ENCODE measurements at regions not wholly inside any gene's neighbourhood (a gene's known extent, or its start where the extent isn't known, plus 50 kb on each side); places are given as distances from the start of the nearest gene placed in this dataset.
"Not testable (repeated sequence)": the region's sequence is repeated elsewhere in the genome, so short reads cannot be mapped to it uniquely, and the experiment has no call there.

- DNase-seq (ENCODE audit: insufficient read length, low spot score) (no peak), FAIRE-seq (no peak)
Observed at GRCh38 chr20:47988676-47989075, 203.4 kb upstream of the SULF2 start.

- FAIRE-seq = no peak
- DNase-seq (ENCODE audit: insufficient read length, low spot score) = peak; percentile 72
Observed at GRCh38 chr20:47985092-47985850, 200.0 kb upstream of the SULF2 start.

GRCh38 chr20:47984437-47984836 lies 199.2 kb upstream of the SULF2 start:
- FAIRE-seq = no peak
- no peak for DNase-seq (ENCODE audit: insufficient read length, low spot score)

- DNase-seq (ENCODE audit: insufficient read length, low spot score) = not testable (repeated sequence)
- peak; percentile 98 for FAIRE-seq
Observed at GRCh38 chr20:47983642-47984041, 198.4 kb upstream of the SULF2 start.

- no peak for DNase-seq (ENCODE audit: insufficient read length, low spot score)
Observed at GRCh38 chr20:47982574-47983360, 197.5 kb upstream of the SULF2 start.

GRCh38 chr20:47981222-47981621 lies 195.9 kb upstream of the SULF2 start:
- FAIRE-seq (no peak), DNase-seq (ENCODE audit: insufficient read length, low spot score) (no peak)

More at GRCh38 chr20:47982574-47983360, 197.5 kb upstream of the SULF2 start:
- no peak for FAIRE-seq

- FAIRE-seq (peak; percentile 86), DNase-seq (ENCODE audit: insufficient read length, low spot score) (no peak)
Observed at GRCh38 chr20:47980336-47981177, 195.3 kb upstream of the SULF2 start.

GRCh38 chr20:47979361-47980095 lies 194.2 kb upstream of the SULF2 start:
- DNase-seq (ENCODE audit: insufficient read length, low spot score); FAIRE-seq: not testable (repeated sequence)

GRCh38 chr20:47978428-47979120 lies 193.3 kb upstream of the SULF2 start:
- FAIRE-seq = peak; percentile 94

GRCh38 chr20:47977789-47978252 lies 192.5 kb upstream of the SULF2 start:
- peak; percentile 83 for FAIRE-seq

More at GRCh38 chr20:47978428-47979120, 193.3 kb upstream of the SULF2 start:
- DNase-seq (ENCODE audit: insufficient read length, low spot score) = not testable (repeated sequence)

GRCh38 chr20:47977017-47977788 lies 191.9 kb upstream of the SULF2 start:
- peak; percentile 67 for FAIRE-seq
- not testable (repeated sequence) for DNase-seq (ENCODE audit: insufficient read length, low spot score)

More at GRCh38 chr20:47977789-47978252, 192.5 kb upstream of the SULF2 start:
- DNase-seq (ENCODE audit: insufficient read length, low spot score) = not testable (repeated sequence)

GRCh38 chr20:47974234-47974878 lies 189.1 kb upstream of the SULF2 start:
- DNase-seq (ENCODE audit: insufficient read length, low spot score) (no peak), FAIRE-seq (no peak)

- no peak for DNase-seq (ENCODE audit: insufficient read length, low spot score)
- no peak for FAIRE-seq
Observed at GRCh38 chr20:47973519-47974233, 188.4 kb upstream of the SULF2 start.

- no peak for DNase-seq (ENCODE audit: insufficient read length, low spot score)
- peak; percentile 55 for FAIRE-seq
Observed at GRCh38 chr20:47972916-47973309, 187.6 kb upstream of the SULF2 start.

- not testable (repeated sequence) for DNase-seq (ENCODE audit: insufficient read length, low spot score)
- peak; percentile 55 for FAIRE-seq
Observed at GRCh38 chr20:47972297-47972915, 187.1 kb upstream of the SULF2 start.

GRCh38 chr20:47971058-47971791 lies 185.9 kb upstream of the SULF2 start:
- DNase-seq (ENCODE audit: insufficient read length, low spot score) (no peak), FAIRE-seq (peak; percentile 16)
